Coronary artery (tissue), 2 donors: ENCODE measurements at regions not wholly inside any gene's neighbourhood (a gene's known extent, or its start where the extent isn't known, plus 50 kb on each side); places are given as distances from the start of the nearest gene placed in this dataset.
A peak's percentile ranks its signal among the peaks of the same experiment; 100 is the strongest.

Experiments used
- DNase-seq: peaks from one replicate; pipeline ENCODE4 v3.0.0-alpha.2; 2017; ENCODE audit warnings: low spot score
- H3K27ac ChIP-seq, 2 donors: fragments of 200-600 bp; sonication (generic); one replicate each; pipeline ENCODE4 v1.5.1; 2016 to 2019
- H3K4me3 ChIP-seq: fragments of 200-600 bp; sonication (generic); 2 replicates; pipeline ENCODE4 v1.5.1; 2016; ENCODE audit warnings: mild to moderate bottlenecking, moderate library complexity
- CTCF ChIP-seq: fragments of 200-600 bp; sonication (generic); IDR thresholded peaks from one replicate; pipeline ENCODE4 v1.5.1; 2019; ENCODE audit warnings: antibody characterized with exemption

GRCh38 chr5:56676091-56676768, 139.1 kb upstream of the MAP3K1 start:
- Histone ChIP-seq H3K27ac (no peak overlapping the region), H3K4me3 (no peak overlapping the region)
- no peak for DNase-seq
- TF ChIP-seq CTCF: no peak

- no peak overlapping the region for H3K27ac ChIP-seq
- no peak for DNase-seq
- H3K4me3 ChIP-seq: no peak overlapping the region
- no peak for TF ChIP-seq CTCF
These were observed 140.9 kb upstream of the MAP3K1 start for GRCh38 chr5:56674441-56674840.

GRCh38 chr5:56673171-56673570, 142.2 kb upstream of the MAP3K1 start:
- Histone ChIP-seq H3K4me3 (no peak overlapping the region), H3K27ac (peak overlapping the region in 1 of 2 donors; percentile 61)
- no peak for DNase-seq
- no peak for TF ChIP-seq CTCF

- TF ChIP-seq CTCF: no peak
- Histone ChIP-seq H3K4me3 (no peak overlapping the region), H3K27ac (no peak overlapping the region)
- no peak for DNase-seq
These were observed 143.8 kb upstream of the MAP3K1 start for GRCh38 chr5:56671571-56671970.

- Histone ChIP-seq H3K27ac (no peak overlapping the region), H3K4me3 (no peak overlapping the region)
- DNase-seq: no peak
- no peak for TF ChIP-seq CTCF
These were observed 144.4 kb upstream of the MAP3K1 start for GRCh38 chr5:56670916-56671315.

GRCh38 chr5:56669534-56670483, 145.5 kb upstream of the MAP3K1 start:
- no peak for TF ChIP-seq CTCF
- no peak for DNase-seq
- no peak overlapping the region for H3K27ac ChIP-seq
- no peak overlapping the region for H3K4me3 ChIP-seq
